ENCODE measurements at regions not wholly inside any gene's neighbourhood (a gene's known extent, or its start where the extent isn't known, plus 50 kb on each side); places are given as distances from the start of the nearest gene placed in this dataset.

GRCh38 chr2:206368484-206368883 is 74.8 kb upstream of the ADAM23 start:
- DNase-seq: no peak

- DNase-seq: no peak
Measured at GRCh38 chr2:206368933-206369569, 74.3 kb upstream of the ADAM23 start.

- DNase-seq: no peak
Measured at GRCh38 chr2:206375956-206376355, 67.4 kb upstream of the ADAM23 start.

GRCh38 chr2:206378835-206379234 is 64.5 kb upstream of the ADAM23 start:
- DNase-seq: peak; percentile 29

- DNase-seq: peak; percentile 23
Measured at GRCh38 chr2:206379266-206379665, 64.1 kb upstream of the ADAM23 start.

GRCh38 chr2:206379886-206380285 is 63.4 kb upstream of the ADAM23 start:
- DNase-seq: no peak

GRCh38 chr2:206381881-206382280 is 61.5 kb upstream of the ADAM23 start:
- no peak for DNase-seq

- DNase-seq: no peak
Measured at GRCh38 chr2:206383669-206384068, 59.7 kb upstream of the ADAM23 start.

- DNase-seq: no peak
Measured at GRCh38 chr2:206387808-206388207, 55.5 kb upstream of the ADAM23 start.

- DNase-seq: no peak
Measured at GRCh38 chr2:206388698-206389097, 54.6 kb upstream of the ADAM23 start.

- DNase-seq: no peak
Measured at GRCh38 chr2:206389164-206389563, 54.2 kb upstream of the ADAM23 start.

GRCh38 chr2:206390181-206390580 is 53.2 kb upstream of the ADAM23 start:
- no peak for DNase-seq

- DNase-seq: no peak
Measured at GRCh38 chr2:206392118-206392517, 51.2 kb upstream of the ADAM23 start.
